ENCODE measurements at regions not wholly inside any gene's neighbourhood (a gene's known extent, or its start where the extent isn't known, plus 50 kb on each side); places are given as distances from the start of the nearest gene placed in this dataset.

- TF ChIP-seq CREB1 (IDR thresholded peaks at IDR 0.05; ENCODE audit: low read depth) (no peak), ZBTB7A (IDR thresholded peaks at IDR 0.05; ENCODE audit: low read depth) (no peak), YY1 (IDR thresholded peaks at IDR 0.05; ENCODE audit: low read depth) (no peak), FOXM1 (IDR thresholded peaks at IDR 0.05; ENCODE audit: borderline replicate concordance, low read depth) (no peak), RAD21 (IDR thresholded peaks at IDR 0.05; ENCODE audit: low read depth) (no peak), TEAD4 (IDR thresholded peaks at IDR 0.05) (no peak), MAX (IDR thresholded peaks at IDR 0.05) (no peak), USF1 (IDR thresholded peaks at IDR 0.05) (no peak), REST (IDR thresholded peaks at IDR 0.05; ENCODE audit: low read depth) (no peak), CEBPB (IDR thresholded peaks at IDR 0.05) (no peak), EGR1 (IDR thresholded peaks at IDR 0.05) (no peak), EP300 (IDR thresholded peaks at IDR 0.05; ENCODE audit: borderline replicate concordance) (no peak), TAF1 (IDR thresholded peaks at IDR 0.05; ENCODE audit: low read depth) (no peak), TCF12 (IDR thresholded peaks at IDR 0.05; ENCODE audit: low read depth) (no peak), NFIC (IDR thresholded peaks at IDR 0.05) (no peak)
Observed at GRCh38 chr14:54220071-54220703, 176.6 kb upstream of the CDKN3 start.

- TF ChIP-seq NFIC (IDR thresholded peaks at IDR 0.05), result no peak
- no peak for TF ChIP-seq ZBTB7A (IDR thresholded peaks at IDR 0.05; ENCODE audit: low read depth)
Observed at GRCh38 chr14:54220704-54221431, 175.9 kb upstream of the CDKN3 start.

GRCh38 chr14:54221432-54221803 is 175.4 kb upstream of the CDKN3 start:
- no peak for TF ChIP-seq RAD21 (IDR thresholded peaks at IDR 0.05; ENCODE audit: low read depth)
- TF ChIP-seq FOXM1 (IDR thresholded peaks at IDR 0.05; ENCODE audit: borderline replicate concordance, low read depth), result no peak
- no peak for TF ChIP-seq MAX (IDR thresholded peaks at IDR 0.05)
- no peak for TF ChIP-seq REST (IDR thresholded peaks at IDR 0.05; ENCODE audit: low read depth)

GRCh38 chr14:54221971-54222370 is 174.8 kb upstream of the CDKN3 start:
- no peak for TF ChIP-seq NFIC (IDR thresholded peaks at IDR 0.05)
- TF ChIP-seq ZBTB7A (IDR thresholded peaks at IDR 0.05; ENCODE audit: low read depth), result no peak
- no peak for TF ChIP-seq YY1 (IDR thresholded peaks at IDR 0.05; ENCODE audit: low read depth)
- TF ChIP-seq TAF1 (IDR thresholded peaks at IDR 0.05; ENCODE audit: low read depth), result no peak
- no peak for TF ChIP-seq TEAD4 (IDR thresholded peaks at IDR 0.05)
- no peak for TF ChIP-seq REST (IDR thresholded peaks at IDR 0.05; ENCODE audit: low read depth)
- no peak for TF ChIP-seq USF1 (IDR thresholded peaks at IDR 0.05)
- TF ChIP-seq MAX (IDR thresholded peaks at IDR 0.05), result no peak
- no peak for TF ChIP-seq FOXM1 (IDR thresholded peaks at IDR 0.05; ENCODE audit: borderline replicate concordance, low read depth)
- no peak for TF ChIP-seq CREB1 (IDR thresholded peaks at IDR 0.05; ENCODE audit: low read depth)
- TF ChIP-seq TCF12 (IDR thresholded peaks at IDR 0.05; ENCODE audit: low read depth), result no peak
- TF ChIP-seq CEBPB (IDR thresholded peaks at IDR 0.05), result no peak

Measured in Ishikawa (cell line).